GM19397 (cell line): ENCODE measurements at regions not wholly inside any gene's neighbourhood (a gene's known extent, or its start where the extent isn't known, plus 50 kb on each side); places are given as distances from the start of the nearest gene placed in this dataset.
"Not testable (repeated sequence)": the region's sequence is repeated elsewhere in the genome, so short reads cannot be mapped to it uniquely, and the experiment has no call there.

ENCODE experiments used
- ATAC-seq: cut with Tn5 transposase; IDR thresholded peaks from one replicate; pipeline ENCODE4 v1.9.1; 2021; ENCODE audit warnings: mild to moderate bottlenecking, moderate library complexity; ENCODE audit not compliant: unreplicated experiment

DNA sequence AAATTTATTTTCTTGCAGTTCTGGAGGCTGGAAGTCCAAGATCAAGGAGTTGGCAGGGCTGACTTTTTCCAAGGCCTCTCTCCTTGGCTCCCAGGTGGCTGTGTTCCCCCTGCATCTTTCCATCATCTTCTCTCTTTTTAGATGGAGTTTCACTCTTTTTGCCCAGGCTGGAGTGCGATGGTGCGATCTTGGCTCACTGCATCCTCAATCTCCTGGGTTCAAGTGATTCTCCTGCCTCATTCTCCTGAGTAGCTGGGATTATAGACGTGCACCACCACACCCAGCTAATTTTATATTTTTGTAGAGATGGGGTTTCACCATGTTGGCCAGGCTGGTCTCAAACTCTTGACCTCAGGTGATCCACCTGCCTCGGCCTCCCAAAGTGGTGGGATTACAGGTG is 411.1 kb downstream of the RPS24 start:
- not testable (repeated sequence) for ATAC-seq

DNA sequence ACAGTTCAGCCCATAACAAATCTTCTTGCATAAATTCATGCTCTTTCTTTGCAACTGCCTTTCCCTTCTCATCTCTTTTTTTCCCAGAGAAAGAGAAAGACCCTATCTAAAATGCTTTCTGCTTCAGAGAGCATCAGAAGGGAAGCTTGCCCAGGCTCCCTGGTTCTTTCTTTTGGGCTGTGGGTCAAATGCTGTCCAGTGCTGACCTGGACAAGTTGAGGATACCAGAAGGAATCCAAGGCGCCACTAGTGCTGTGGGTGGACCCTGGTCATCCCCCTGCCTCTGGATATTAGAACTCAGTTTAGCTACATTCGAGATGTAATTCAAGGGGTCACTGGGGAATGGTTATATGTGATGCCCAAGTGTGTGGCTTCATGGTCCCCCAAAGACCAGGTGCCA is 411.6 kb downstream of the RPS24 start:
- no peak for ATAC-seq

DNA sequence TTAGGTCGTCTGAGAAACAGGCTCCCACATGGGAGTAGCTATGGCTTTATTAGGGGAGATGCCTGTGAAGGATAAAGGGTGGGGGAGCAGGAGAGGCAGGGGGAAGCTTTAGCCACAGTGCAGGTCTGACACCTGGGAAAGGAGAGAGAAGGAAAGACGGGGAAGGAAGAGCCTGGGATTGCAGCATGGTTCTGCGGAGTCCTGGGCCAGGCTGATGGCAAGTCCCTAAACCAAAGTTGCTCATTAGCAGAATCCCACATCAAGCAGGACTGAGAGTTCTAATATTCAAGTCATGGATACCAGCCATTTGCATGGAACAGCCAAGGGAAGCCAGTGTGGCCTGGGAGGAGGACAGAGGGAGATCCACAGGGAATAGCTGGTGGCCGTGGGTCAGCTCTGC is 414.8 kb downstream of the RPS24 start:
- ATAC-seq = no peak

DNA sequence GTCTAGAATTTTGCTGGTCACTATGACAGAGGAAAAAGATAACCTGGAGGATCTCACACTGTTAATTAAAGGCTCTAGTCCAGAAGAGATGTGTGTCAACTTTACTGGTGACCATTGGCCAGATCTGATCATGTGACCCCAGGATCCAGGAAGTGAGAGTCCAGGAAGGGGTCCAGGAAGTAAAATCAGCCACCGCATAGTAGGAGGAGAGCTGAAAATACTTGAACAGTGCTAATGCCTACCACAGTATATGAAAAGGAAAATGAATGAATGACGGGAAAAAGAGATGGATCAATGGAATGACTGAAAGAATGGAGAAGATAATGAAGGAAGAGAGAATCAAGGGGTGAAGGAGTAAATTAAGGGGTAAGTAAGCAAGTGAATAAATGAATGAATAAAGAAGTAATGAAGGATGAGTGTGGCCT is 415.3 kb downstream of the RPS24 start:
- no peak for ATAC-seq

DNA sequence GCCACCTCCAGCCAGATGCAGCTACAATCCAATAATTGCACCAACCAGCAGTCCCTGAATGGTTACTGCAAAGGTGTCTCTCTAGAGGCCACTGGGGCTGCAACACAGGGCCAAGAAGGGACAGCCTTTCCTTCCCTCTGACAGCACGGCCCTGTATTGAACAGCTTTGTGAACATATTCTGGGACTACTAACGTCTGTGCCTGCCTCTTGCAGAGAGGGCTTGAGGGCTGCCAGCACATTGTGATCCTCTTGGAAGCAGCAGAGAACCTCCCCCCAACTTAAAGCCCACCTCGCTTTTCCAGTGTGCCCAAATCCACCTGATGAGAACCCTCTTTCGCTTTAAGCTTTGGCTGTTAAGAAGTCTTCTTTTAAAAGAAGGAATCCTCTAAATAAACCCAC is 415.9 kb downstream of the RPS24 start:
- no peak for ATAC-seq

DNA sequence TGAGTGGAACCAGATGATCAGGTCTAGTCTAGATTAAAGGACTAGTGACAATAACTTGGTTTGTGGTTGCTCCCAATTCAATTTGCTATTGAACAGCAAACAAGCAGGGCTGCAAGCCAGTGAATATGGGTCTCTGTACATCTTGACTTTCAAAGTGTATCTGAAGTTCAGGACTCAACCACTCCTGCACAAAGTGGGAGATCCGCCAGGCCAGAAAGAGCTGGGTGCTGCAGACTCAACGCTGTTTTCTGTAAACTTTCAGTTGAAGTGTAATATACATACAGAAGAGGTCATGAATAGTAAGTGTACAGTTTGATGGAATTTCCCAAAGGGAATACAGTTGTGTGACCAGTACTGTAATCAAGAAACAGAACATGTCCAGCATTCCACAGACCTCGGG is 416.6 kb downstream of the RPS24 start:
- ATAC-seq = no peak

DNA sequence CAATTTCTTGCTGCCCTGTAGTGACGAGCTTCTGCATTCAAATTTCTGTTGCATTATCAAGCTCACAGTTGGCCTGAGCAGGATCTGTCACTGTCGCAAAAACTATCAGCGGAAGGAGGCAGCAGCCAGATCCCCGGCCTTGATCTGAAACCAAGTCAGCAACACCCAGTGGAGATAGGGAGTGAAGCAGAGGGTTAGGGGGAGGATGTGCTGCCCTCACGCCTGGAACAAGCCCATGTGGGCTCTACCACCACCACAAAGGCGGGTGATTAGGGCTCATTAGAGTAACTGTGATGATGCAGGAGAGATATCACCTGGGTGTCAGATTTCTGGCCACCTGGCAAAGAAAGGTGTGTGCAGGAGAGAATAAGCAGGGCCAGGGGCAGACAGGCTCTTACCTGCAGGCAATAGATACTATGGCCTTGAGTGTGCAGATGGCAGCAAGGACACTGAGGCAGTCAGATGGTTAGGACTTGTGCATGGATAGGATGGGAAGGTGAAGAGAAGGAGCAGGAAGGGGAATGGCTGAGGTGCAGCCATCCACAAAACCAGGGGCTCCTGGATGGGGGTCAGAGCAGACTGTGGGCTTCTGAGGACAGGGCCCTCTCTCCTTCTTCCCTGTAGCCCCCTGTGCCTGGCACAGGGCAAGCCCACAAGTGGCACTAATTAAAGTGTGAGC is 417.3 kb downstream of the RPS24 start:
- ATAC-seq = no peak

DNA sequence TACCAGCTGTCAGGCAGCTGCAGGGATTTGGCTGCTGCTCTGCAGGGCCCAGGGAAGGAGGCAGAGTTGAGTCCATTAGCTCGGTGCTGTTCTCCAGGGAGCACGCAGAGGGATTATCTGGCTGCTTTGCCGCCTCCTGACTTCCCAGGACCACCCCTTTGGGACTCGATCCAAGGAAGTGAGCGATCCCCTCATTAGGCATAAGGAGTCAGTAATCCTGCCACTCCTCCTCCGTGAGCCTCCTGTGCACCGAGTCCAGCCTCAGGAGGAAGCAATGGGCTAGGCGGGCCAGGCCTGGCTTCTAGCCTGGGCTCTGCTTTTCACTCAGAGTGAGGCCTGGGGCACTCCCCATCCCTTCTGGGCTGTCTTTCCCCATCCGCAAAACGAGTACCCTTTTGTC is 417.9 kb downstream of the RPS24 start:
- no peak for ATAC-seq

DNA sequence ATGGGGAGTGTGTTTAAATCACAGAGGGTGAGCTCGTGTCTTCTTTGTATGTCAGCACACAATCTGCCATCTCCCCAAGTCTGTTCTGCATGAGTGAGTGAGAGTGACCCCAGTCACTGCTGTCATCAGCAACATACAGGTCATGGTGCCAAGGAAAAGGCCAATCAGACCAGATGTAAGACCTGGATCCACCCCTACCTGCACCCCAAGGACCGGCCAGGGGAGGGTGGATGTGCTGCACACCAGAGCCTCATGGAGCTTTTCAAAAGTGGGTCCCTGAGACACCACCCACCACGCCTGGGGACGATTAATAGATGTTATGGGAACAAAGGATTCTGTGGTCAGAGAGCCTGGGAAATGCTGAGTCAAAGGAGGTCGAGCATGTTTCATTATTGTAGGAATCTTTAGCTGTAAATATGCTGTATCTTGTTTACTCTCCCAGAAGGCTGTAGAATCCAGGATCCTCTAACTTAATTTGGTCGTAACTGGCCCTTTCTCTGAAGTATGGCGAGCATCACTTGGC is 420.5 kb downstream of the RPS24 start:
- ATAC-seq = no peak

DNA sequence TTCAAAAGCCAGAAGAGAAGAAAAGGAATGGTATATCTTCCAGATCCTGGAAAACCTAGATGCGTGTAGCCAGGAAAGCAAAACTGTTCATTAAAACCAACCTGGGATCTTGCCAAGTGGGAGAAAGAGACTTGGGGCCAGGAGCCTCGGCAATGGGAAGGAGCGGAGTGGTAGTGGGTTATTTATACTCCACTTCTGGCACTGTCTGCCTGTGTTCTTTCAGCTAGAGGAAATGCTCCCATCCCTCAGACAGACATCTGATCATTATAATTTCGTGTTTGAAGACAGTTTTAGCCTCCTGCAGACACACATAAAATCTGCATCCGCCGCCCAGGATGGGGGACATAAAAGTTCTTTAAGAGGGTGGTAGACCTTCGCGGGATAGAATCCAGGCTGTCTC is 421.6 kb downstream of the RPS24 start:
- no peak for ATAC-seq

DNA sequence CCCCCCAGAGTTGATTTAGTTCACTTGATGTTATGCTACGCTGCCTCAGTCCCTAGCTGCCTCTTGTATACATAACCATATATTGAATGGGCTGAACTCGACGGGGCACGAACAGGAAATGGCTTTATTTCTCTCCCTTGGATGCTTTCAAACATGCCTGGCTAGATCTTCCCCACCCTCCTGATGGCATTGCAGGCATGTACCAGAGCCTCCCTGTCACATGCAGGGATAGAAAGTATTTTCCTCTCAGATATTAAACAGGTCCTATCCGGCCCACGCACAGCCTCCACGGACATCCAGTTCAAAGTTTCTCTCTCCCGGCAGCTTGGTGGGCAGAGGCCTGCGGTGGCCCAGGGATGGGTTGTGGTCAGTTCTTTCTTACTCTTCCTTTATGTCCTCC is 422.1 kb downstream of the RPS24 start:
- ATAC-seq = no peak

DNA sequence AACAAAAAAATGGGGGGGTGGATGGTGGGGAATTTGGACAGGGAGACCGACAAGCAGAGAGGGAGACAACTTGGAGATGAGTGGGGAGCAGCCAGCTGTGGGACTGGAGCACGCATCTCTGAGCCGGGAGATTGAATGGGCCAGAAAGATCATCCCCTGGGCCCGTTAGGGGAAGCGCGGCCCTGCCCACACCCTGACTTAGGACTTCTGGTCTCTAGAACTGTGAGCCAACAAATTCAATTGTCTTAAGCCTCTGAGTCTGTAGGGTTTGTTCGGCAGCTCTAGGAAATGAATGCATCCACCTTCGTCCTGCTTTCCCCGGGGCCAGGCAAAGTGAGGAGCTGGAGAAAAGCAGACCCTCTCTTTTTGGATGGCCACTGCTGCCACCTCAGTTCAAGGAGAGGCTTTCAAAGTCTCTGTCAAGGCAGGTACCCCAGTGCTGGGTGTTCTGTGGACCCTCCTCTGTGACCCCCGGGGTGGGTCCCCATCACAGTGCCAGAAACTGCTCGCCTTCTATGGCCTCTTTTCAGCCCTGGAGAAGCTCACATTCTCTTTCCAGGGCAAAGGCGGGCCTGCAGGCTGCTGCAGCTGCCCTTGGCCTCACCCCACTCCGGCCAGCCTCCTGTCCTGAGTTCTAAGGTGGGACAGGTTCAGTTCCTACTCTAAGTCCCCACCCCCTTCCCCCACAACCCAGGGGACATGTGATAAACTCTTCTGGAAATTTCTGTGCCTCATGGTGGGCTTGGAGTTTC is 423.2 kb downstream of the RPS24 start:
- no peak for ATAC-seq

DNA sequence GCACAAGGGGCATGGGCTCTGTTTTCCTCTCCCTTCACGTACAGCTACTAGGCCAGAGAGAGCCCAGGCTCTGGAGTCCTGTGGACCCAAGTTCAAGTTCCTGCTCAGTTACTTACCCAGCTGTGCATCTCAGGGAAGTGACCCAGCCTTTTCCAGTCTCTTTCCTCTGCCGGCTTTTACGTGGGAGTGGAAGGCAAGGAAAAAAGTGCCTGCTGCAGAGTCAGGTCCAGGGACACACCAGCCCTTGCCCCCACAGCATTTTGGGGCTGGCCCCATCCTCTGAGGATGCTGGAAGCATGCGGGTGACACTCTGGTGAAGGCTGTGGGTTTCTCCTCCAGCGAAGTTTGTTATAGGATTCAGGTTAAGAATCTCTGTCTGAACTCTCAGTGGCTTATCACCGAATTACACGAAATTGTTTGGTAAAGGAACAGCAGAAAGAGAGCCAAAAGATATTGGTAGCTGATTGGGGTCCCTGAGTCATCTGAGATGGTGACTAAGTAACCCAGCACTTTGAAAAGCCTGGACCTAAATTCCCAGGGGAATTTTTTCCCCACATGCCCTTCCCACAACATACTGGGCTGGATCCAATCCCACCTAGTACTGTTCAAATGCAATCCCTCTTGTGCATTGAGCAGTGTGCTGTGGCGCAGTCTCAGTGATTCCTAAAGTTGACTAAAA is 424.3 kb downstream of the RPS24 start:
- ATAC-seq = no peak

DNA sequence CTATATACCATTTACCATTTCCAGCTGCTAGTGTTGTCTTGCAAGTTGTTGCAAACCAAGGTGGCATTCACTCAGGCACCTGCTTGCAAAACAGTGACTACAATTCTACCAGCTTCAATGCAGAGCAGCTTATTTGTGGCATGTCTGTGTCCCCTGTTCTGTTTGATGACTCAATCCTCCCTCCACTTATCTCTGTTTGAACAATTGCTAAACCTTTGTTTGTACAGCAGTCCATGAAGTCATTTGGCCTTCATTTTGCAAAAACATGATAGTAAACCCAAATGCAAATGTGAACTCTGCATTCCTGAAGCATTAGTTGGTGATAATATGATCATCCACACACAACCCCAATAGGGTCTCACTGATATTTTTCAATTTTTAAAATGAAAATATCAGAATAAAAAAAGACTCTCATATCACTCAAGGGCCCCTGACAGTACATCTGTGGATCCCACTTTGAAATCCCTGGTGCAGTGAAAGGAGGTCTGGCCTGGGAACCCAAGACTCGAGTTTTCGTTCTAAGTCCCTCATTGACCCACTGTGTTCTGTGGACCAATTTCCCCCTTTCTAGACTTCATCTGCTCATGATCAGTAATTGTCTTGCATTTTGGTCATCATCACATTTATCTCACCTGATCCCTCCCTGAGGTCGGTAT is 425.4 kb downstream of the RPS24 start:
- ATAC-seq = no peak

DNA sequence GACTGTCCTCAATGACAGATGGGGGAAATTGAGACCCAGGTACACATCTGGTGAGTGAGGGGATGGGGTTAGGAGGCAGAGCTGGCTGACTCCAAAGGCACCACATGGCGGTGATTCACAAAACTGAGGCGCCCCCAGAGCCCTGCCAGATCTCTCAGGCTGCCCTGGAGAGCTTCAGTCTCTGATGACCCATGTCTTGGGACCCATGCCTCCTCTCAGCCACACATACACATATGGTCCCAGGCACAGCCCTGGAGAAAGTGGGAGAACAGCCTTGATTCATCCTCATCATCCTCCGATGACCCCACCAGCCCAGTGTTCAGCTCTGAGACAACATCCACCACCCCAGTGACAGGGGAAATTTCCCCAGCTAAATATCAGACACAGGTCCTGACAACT is 426.0 kb downstream of the RPS24 start:
- ATAC-seq = no peak

DNA sequence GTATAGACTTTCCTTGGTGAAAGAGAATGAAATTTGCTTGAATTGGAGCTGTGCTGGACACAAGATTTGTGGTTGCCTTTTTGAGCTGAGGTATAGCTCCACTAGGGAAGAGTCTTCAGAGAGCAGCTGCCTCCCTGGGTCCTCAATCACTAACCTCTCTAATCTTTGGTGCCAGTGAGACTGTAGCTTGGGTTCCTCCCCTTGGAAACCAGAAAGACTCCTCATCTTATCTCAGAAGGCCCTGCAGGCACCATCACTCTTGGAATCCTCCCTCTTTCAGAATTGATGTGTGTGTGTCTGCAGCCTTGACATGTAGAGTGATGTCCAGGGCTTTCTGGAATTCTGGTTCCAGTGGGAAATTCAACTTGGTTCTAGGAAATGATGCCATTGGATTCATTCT is 426.5 kb downstream of the RPS24 start:
- ATAC-seq = no peak

DNA sequence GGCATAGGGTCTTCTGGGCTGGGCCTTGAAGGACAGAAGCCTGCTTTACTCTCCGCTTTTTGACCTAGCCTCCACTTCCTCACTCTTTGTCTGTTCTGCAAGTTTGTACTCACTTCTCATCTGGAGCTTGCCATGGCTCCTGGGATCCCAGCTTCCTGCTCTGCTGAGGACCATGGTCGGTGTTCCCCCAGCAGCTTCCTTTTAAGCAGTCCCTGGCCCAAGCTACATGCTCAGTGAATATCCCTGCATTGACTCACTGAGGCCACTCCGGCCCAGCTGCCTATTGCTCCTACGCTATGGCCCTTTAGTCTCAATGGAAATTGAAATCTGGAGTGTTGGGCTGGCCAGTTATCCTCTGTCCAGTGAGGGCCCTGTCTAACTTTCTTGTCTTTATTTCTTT is 427.7 kb downstream of the RPS24 start:
- ATAC-seq = no peak

DNA sequence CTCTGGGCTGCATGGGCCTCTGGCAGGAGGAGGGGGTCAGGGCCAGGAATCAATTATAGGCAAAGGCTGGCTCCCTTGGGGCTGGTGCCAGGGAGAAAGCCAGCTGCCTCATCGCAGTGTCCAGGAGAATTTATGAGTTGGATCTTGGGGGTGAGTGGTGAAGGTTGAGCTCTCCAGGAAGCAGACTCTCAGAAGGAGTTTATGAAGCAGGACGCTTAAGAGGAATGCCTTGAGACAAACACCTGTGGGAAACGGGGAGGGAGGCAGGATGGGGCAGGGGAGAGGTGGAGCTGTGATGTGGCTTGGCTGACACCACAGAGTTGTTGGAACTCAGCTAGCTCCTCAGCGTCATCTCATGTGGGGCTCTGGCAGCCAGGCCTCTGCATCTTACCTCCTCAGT is 428.5 kb downstream of the RPS24 start:
- ATAC-seq = no peak

DNA sequence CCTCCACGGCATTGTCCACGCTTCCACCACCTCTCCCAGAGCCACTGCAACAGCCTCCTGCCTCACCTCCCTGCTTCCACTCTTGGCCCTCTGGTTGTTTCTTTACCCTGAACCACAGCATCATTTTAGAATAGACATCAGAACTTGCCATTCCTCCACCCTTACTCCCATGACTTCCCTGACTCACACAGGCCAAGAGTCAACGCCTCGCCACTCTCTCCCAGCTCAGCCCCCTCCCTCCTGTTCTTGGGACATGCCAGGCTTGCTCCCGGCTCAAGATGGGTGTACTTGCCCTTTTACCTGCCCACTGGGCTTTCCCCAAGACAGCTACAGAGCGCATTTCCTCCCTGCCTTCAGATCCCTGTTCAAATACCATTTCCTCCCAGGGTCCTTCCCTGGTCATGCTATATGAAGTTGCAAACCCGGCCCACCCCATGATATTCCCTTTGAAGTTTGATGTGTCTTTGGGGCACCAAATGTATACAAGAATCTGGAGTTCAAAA is 429.1 kb downstream of the RPS24 start:
- no peak for ATAC-seq

DNA sequence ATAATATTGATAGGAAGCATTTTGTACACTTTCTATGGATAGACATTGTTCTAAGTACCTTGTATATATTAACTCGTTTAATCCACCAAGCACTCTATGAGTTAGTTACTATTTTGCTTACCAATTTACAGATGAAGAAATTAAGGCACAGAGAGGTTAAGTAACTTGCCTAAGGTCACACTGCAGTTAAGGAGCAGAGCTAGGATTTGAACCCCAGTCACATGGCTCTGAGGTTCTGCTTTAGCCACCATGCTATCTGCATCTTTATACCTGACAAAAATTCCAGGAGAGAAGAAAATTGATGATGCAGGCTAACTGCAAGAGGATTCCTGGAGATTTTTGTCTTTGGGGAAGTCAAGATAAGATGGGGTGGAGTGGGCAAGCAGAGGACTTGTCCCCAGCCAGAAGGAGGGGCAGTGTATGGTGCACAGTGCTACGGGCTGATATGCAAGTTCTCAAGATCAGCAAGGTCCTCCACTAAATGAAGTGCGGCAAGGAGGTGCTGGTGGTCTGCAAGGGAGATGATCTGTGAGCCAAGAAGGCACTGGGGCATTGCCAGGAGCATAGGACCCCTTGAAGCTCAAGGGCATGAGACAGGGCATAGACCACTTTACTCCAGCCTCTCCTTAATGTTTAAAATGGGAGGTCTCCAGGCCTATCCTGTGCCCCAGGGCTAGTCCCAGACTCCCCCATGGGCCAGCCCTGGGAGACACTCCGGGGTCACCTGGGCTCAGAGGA is 430.6 kb downstream of the RPS24 start:
- ATAC-seq = no peak

DNA sequence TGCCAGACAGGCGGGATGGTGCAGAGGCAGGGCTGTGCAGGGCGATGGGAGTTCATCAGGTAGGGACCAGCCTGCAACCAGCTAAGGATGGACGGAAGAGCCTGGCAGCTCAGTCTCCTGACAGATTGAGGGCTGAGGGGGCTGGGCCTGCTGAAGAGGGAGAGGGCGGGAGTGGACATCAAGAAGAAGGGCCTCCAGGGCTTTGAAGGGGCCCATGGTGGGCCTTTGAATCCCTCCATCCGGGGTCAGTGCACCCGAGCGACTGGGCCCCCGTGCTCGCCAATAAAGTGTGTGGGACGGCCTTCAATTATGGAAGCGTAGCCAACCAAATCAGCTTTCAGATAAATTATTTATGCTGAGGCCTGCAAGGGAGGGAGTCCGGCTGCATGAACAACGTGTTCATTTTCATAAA is 431.2 kb downstream of the RPS24 start:
- no peak for ATAC-seq
